ENCODE measurements at regions not wholly inside any gene's neighbourhood (a gene's known extent, or its start where the extent isn't known, plus 50 kb on each side); places are given as distances from the start of the nearest gene placed in this dataset.

DNA sequence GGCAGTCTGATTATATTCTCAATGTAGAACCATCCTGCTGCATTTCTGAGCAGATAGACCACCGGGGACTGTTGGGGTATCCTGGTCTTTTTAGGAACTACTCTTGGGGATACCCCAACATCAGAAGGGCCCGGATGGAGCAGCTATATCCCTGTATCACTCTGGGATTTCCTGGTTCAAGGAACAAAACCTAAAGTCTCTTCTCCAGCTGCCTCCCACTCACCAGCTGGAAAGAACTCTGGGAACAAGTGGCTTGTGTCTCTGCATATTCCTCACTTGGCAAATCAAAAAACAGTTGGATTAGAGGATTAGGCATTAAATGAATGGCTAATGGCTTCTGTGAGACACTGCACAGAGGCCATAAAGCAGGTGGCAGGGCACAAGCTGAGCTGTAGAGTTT is 62.3 kb upstream of the HS3ST2 start:
- no peaks in the 10 kb centered on the region for H3K4me1 ChIP-seq
- H3K9me3 ChIP-seq = no peaks in the 10 kb centered on the region
- TF ChIP-seq, protein P1, sequence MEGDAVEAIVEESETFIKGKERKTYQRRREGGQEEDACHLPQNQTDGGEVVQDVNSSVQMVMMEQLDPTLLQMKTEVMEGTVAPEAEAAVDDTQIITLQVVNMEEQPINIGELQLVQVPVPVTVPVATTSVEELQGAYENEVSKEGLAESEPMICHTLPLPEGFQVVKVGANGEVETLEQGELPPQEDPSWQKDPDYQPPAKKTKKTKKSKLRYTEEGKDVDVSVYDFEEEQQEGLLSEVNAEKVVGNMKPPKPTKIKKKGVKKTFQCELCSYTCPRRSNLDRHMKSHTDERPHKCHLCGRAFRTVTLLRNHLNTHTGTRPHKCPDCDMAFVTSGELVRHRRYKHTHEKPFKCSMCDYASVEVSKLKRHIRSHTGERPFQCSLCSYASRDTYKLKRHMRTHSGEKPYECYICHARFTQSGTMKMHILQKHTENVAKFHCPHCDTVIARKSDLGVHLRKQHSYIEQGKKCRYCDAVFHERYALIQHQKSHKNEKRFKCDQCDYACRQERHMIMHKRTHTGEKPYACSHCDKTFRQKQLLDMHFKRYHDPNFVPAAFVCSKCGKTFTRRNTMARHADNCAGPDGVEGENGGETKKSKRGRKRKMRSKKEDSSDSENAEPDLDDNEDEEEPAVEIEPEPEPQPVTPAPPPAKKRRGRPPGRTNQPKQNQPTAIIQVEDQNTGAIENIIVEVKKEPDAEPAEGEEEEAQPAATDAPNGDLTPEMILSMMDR (IDR thresholded peaks at IDR 0.05) = no peak
- TF ChIP-seq POLR2A (IDR thresholded peaks at IDR 0.05) (no peak), EP300 (IDR thresholded peaks at IDR 0.05) (no peak), POLR2AphosphoS5 (IDR thresholded peaks at IDR 0.05) (no peak)
- H3K27me3 ChIP-seq = no peaks in the 10 kb centered on the region
- WGBS, 2 donors = 73 to 92% methylated on average over 2 of the region's 2 CpGs
- no peak overlapping the region for H3K27ac ChIP-seq
- no peak overlapping the region for H3K4me3 ChIP-seq
- peak in 1 of 2 donors; percentile 34 for ATAC-seq (ENCODE audit: low FRiP score in 2 of 2)
- DNase-seq = no peak
- H3K36me3 ChIP-seq = no peaks in the 10 kb centered on the region

DNA sequence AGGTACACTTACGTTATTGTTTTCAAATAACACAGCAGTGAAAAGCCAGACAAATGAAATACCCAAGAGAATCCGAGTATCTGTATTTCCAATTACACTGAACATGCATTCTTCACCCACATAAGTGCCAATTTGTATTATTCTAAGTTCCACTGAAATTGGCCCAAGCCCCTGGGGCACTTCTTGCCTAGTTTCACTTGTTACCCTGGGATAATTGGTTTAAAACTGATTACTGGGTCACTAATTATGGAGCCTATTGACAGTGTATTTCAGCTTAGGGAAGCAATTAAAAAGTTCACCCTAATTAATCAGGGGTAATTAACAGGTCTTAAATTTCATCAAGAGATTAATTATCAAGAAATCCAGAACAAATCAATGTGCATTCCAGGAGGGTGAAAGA is 60.5 kb upstream of the HS3ST2 start:
- Histone ChIP-seq H3K9me3 (no peaks in the 10 kb centered on the region), H3K27me3 (no peaks in the 10 kb centered on the region)
- TF ChIP-seq, protein P1 (IDR thresholded peaks at IDR 0.05) = no peak
- TF ChIP-seq POLR2AphosphoS5 (IDR thresholded peaks at IDR 0.05) (no peak), EP300 (IDR thresholded peaks at IDR 0.05) (no peak), POLR2A (IDR thresholded peaks at IDR 0.05) (no peak)

DNA sequence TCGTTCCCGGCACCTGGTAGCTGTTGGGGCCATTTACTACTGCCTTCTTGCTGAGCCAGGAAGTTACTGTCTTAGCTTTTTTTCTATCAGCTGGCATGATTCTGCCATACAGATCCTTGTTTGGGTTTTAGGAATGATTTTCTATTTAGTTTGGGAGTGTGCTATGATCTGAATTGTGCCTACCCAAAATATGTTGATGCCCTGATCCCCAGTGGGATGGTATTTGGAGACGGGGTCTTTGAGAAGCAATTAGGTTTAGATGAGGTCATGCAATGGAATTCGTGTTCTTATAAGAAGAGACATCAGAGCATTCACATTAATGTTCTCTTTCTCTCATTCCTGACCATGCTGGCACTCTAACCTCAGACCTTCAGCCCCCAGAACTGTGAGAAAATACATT is 59.4 kb upstream of the HS3ST2 start:
- ATAC-seq (ENCODE audit: low FRiP score in 2 of 2) (no peak), DNase-seq (no peak)
- H3K27me3 ChIP-seq = no peaks in the 10 kb centered on the region
- H3K9me3 ChIP-seq = no peaks in the 10 kb centered on the region
- 77 to 87% methylated on average over 4 of the region's 4 CpGs for WGBS, 2 donors
- no peaks in the 10 kb centered on the region for H3K36me3 ChIP-seq
- no peak overlapping the region for H3K4me3 ChIP-seq
- TF ChIP-seq POLR2A (IDR thresholded peaks at IDR 0.05) (no peak), EP300 (IDR thresholded peaks at IDR 0.05) (no peak), POLR2AphosphoS5 (IDR thresholded peaks at IDR 0.05) (no peak)
- TF ChIP-seq, protein P1 (IDR thresholded peaks at IDR 0.05) = no peak
- H3K27ac ChIP-seq = no peak overlapping the region
- no peaks in the 10 kb centered on the region for H3K4me1 ChIP-seq

More for the DNA sequence above, 60.5 kb upstream of the HS3ST2 start:
- H3K36me3 ChIP-seq = no peaks in the 10 kb centered on the region
- no peak for ATAC-seq (ENCODE audit: low FRiP score in 2 of 2)
- 55 to 59% methylated on average over 2 of the region's 2 CpGs for WGBS, 2 donors
- no peaks in the 10 kb centered on the region for H3K4me1 ChIP-seq
- DNase-seq = no peak
- H3K27ac ChIP-seq = no peak overlapping the region
- H3K4me3 ChIP-seq = no peak overlapping the region

DNA sequence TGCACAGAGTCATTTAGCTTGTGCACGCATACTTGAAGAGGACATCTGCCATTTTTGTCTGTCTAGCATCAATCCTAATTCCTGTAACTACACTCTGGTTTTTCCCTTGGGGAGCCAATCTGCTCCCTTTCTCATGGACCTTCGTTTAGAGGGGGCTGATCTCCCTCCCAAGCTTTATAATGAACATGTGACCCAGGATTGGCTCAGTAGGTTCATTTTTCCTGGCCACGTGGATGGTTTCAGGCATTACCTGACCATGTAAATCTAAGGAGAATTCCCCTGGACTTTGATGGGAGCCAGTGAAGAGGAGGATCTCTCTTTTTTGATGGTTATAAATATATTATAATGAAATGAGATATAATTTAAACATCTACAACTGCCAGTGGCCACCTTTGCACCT is 56.8 kb upstream of the HS3ST2 start:
- H3K4me1 ChIP-seq = no peaks in the 10 kb centered on the region
- no peak overlapping the region for H3K27ac ChIP-seq
- ATAC-seq (ENCODE audit: low FRiP score in 2 of 2) (no peak), DNase-seq (no peak)
- H3K4me3 ChIP-seq = no peak overlapping the region
- WGBS, 2 donors = 62% methylated on average over 3 of the region's 3 CpGs
- TF ChIP-seq EP300 (IDR thresholded peaks at IDR 0.05) = no peak
- no peak for TF ChIP-seq POLR2AphosphoS5 (IDR thresholded peaks at IDR 0.05)
- TF ChIP-seq POLR2A (IDR thresholded peaks at IDR 0.05) = no peak
- TF ChIP-seq, protein P1 (IDR thresholded peaks at IDR 0.05) = no peak
- H3K27me3 ChIP-seq = no peaks in the 10 kb centered on the region
- no peaks in the 10 kb centered on the region for H3K36me3 ChIP-seq
- no peaks in the 10 kb centered on the region for H3K9me3 ChIP-seq

DNA sequence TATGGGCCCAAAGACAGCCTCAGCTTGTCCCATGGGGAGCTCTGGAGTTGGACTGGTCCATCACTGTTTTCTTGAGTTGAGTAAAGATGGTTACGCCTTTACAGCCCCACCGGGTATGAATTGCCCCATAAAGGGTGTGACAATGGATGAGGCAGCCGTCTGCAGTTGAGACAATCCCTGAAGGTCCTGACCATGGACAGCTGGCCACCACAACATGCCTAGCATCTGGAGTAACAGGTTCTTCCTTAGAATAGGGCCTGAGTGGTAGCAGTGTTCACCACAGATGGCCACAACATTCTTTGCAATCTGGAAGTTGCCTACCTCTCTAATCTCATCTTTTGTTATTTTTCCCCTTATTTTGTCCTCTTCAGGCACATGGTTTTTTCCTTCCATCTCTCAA is 51.5 kb upstream of the HS3ST2 start:
- no peak for ATAC-seq (ENCODE audit: low FRiP score in 2 of 2)
- Histone ChIP-seq H3K27me3 (no peaks in the 10 kb centered on the region), H3K4me3 (no peak overlapping the region), H3K36me3 (no peaks in the 10 kb centered on the region), H3K9me3 (no peaks in the 10 kb centered on the region), H3K4me1 (no peaks in the 10 kb centered on the region), H3K27ac (no peak overlapping the region)
- TF ChIP-seq POLR2AphosphoS5 (IDR thresholded peaks at IDR 0.05) = no peak
- no peak for TF ChIP-seq EP300 (IDR thresholded peaks at IDR 0.05)
- no peak for TF ChIP-seq POLR2A (IDR thresholded peaks at IDR 0.05)
- TF ChIP-seq, protein P1 (IDR thresholded peaks at IDR 0.05) = no peak
- WGBS, 2 donors = 87 to 88% methylated on average over 3 of the region's 3 CpGs
- DNase-seq = no peak

All from upper lobe of left lung (tissue), 6 donors.